GM18868 (cell line): ENCODE measurements at regions not wholly inside any gene's neighbourhood (a gene's known extent, or its start where the extent isn't known, plus 50 kb on each side); places are given as distances from the start of the nearest gene placed in this dataset.
"Not testable (repeated sequence)": the region's sequence is repeated elsewhere in the genome, so short reads cannot be mapped to it uniquely, and the experiment has no call there.

Source experiments
- ATAC-seq: cut with Tn5 transposase; IDR thresholded peaks from one replicate; pipeline ENCODE4 v1.9.1; 2021; ENCODE audit warnings: mild to moderate bottlenecking, moderate library complexity; ENCODE audit not compliant: unreplicated experiment

GRCh38 chr18:76610933-76611749, 116.1 kb upstream of the ZNF516 start:
- ATAC-seq = no peak

GRCh38 chr18:76610012-76610411, 115.0 kb upstream of the ZNF516 start:
- ATAC-seq = no peak

GRCh38 chr18:76605341-76605929, 110.4 kb upstream of the ZNF516 start:
- ATAC-seq = no peak

GRCh38 chr18:76604935-76605240, 109.8 kb upstream of the ZNF516 start:
- ATAC-seq = no peak

GRCh38 chr18:76604108-76604934, 109.3 kb upstream of the ZNF516 start:
- ATAC-seq = no peak

- ATAC-seq = no peak
Observed at GRCh38 chr18:76602191-76602590, 107.1 kb upstream of the ZNF516 start.

GRCh38 chr18:76600076-76600475, 105.0 kb upstream of the ZNF516 start:
- not testable (repeated sequence) for ATAC-seq

- no peak for ATAC-seq
Observed at GRCh38 chr18:76594966-76595365, 99.9 kb upstream of the ZNF516 start.

GRCh38 chr18:76593843-76594242, 98.8 kb upstream of the ZNF516 start:
- no peak for ATAC-seq

- ATAC-seq = no peak
Observed at GRCh38 chr18:76592981-76593381, 97.9 kb upstream of the ZNF516 start.

- ATAC-seq = no peak
Observed at GRCh38 chr18:76592096-76592495, 97.1 kb upstream of the ZNF516 start.

- no peak for ATAC-seq
Observed at GRCh38 chr18:76589866-76590265, 94.8 kb upstream of the ZNF516 start.

- ATAC-seq = no peak
Observed at GRCh38 chr18:76589316-76589715, 94.3 kb upstream of the ZNF516 start.

- ATAC-seq = no peak
Observed at GRCh38 chr18:76588601-76589226, 93.7 kb upstream of the ZNF516 start.

- ATAC-seq = no peak
Observed at GRCh38 chr18:76587879-76588271, 92.8 kb upstream of the ZNF516 start.

- no peak for ATAC-seq
Observed at GRCh38 chr18:76587147-76587878, 92.3 kb upstream of the ZNF516 start.

GRCh38 chr18:76584414-76585310, 89.6 kb upstream of the ZNF516 start:
- no peak for ATAC-seq

GRCh38 chr18:76581261-76581660, 86.2 kb upstream of the ZNF516 start:
- no peak for ATAC-seq

- no peak for ATAC-seq
Observed at GRCh38 chr18:76580288-76580962, 85.4 kb upstream of the ZNF516 start.
